GM12892 (cell line): ENCODE measurements at regions not wholly inside any gene's neighbourhood (a gene's known extent, or its start where the extent isn't known, plus 50 kb on each side); places are given as distances from the start of the nearest gene placed in this dataset.
"Not testable (repeated sequence)": the region's sequence is repeated elsewhere in the genome, so short reads cannot be mapped to it uniquely, and the experiment has no call there.

ENCODE experiments used
- DNase-seq: peaks from one replicate; pipeline ENCODE4 v3.0.0; 2011; ENCODE audit not compliant: insufficient read length
- FAIRE-seq: peaks from 2 replicates; lab custom pipeline; 2011; peaks lifted over from hg19 to GRCh38; lab: Jason Lieb, UNC
- POLR2A ChIP-seq: IDR thresholded peaks from 2 replicates; pipeline ENCODE4 v1.6.1; 2011; ENCODE audit warnings: low read depth, low read length, control low read depth
- POLR2AphosphoS5 ChIP-seq: IDR thresholded peaks from 2 replicates; pipeline ENCODE4 v1.6.1; 2011; ENCODE audit warnings: low read depth, low read length, control low read depth
- TAF1 ChIP-seq: IDR thresholded peaks from 2 replicates; pipeline ENCODE4 v1.6.1; 2011; ENCODE audit warnings: low read depth, mild to moderate bottlenecking, control low read depth, low read length, borderline replicate concordance

DNA sequence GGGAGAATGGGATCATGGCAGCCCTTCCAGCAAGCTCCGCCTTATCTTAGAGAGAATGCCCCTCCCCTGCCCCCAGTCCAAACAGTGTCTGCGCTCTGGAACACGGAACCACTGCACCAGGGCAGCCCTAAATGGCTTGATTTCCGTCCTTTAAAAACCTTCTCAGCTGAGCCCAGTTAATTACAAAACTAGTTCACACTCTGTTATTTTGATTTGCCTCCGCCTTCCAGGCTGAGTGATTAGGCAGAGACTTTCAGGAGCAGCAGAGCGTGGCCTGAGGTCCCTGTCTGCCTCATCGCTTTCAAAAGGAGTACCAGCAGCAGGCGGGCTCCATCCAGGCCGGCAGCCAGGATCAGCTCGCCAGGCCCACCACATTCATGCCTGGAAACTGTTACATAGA is 313.0 kb downstream of the BRD1 start:
- FAIRE-seq (no peak), DNase-seq (no peak)
- TF ChIP-seq POLR2A (no peak), POLR2AphosphoS5 (no peak), TAF1 (no peak)

DNA sequence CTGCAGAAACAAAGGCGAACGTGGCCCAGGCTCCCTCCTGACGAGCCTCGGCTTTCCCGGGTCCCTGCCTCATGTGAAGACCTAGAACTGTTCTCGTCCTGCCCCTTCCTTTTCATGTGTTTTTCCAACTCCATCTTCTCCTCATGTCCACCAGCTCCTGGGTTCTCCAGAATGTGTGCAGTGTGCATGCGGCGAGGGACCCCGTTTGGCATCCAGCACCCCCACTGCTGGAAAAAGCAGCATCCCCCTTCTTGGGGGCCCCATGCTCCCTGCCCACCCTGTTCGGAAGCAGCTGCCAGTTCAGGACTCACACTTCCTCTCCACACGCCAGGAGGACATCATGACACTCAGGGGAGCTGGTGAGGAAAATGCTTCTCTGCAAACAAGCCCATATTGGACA is 313.5 kb downstream of the BRD1 start:
- DNase-seq (no peak), FAIRE-seq (no peak)
- TF ChIP-seq POLR2AphosphoS5 (no peak), TAF1 (no peak), POLR2A (no peak)

DNA sequence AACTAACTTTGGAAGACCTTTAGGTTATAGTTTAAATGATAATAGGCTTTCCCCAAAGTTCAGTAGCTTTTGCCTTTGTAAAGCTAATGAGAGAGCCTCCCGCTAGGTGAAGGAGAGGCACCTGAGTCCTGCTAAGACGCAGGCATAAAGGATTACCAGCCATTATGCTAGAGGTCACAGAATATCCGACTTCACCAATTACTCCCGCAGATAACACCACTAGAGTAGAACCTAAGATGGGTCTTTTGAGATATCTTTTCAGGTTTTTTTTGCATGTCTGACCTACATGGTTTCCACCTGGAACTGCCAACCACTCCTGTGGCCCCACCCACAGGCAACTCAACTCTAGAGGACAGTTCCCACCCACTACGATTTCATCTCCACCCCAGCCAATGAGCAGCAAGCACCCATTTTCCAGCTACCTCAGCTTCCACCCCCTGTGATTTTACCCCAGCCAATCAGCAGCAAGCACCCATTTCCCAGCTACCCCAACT is 314.3 kb downstream of the BRD1 start:
- FAIRE-seq (no peak), DNase-seq (no peak)
- TF ChIP-seq TAF1, result no peak
- TF ChIP-seq POLR2A, result no peak
- no peak for TF ChIP-seq POLR2AphosphoS5

DNA sequence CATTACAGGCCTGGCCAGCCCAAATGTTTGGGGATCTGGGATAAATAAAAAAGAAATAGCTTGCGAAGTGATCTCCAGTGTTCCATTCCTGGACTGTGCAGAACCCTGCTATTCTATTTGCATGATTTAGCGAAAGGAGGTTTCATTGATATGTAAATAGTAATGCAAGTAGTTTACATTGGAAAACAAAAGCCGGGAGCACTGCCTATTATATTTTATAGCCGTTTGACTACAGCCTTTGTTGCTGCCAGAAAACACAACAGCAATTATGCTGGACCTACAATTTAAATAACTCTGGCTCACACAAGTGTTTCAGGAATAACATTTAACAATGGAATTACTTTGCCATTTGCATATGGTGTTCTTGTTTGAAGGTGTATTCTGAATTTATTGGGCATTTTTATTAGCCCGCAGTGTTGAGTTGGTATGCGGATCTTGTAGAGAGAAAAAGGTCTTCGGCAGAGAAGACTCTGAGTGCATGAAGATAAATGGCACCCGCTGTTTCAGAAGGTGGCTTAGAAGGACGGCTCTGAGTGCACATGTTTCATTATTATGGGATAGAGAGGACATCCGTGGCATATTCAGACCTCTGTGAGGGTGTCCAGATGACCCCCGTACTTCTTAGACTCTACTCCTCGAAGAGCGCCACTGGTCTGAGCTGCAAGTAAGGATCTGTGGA is 315.0 kb downstream of the BRD1 start:
- FAIRE-seq (no peak), DNase-seq (no peak)
- TF ChIP-seq TAF1, result no peak
- no peak for TF ChIP-seq POLR2AphosphoS5
- TF ChIP-seq POLR2A, result no peak

DNA sequence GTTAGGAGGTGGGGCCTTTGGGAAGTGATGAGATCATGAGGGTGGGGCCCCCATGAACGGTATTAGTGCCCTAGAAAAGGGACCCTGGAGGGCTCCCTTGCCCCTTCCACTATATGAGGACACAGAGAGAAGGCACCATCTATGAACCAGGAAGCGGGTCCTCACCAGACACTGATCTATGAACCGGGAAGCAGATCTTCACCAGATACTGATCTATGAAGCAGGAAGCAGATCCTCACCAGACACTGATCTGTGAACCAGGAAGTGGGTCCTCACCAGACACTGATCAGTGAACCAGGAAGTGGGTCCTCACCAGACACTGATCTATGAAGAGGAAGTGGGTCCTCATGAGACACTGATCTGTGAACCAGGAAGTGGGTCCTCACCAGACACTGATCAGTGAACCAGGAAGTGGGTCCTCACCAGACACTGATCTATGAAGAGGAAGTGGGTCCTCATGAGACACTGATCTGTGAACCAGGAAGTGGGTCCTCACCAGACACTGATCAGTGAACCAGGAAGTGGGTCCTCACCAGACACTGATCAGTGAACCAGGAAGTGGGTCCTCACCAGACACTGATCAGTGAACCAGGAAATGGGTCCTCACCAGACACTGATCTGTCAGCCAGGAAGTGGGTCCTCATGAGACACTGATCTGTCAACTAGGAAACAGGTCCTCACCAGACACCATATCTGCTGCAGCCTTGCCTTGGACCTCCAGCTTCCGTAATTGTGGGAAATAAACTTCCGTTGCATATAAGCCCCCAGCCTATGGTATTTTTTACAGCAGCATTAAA is 316.1 kb downstream of the BRD1 start:
- not testable (repeated sequence) for DNase-seq, FAIRE-seq

DNA sequence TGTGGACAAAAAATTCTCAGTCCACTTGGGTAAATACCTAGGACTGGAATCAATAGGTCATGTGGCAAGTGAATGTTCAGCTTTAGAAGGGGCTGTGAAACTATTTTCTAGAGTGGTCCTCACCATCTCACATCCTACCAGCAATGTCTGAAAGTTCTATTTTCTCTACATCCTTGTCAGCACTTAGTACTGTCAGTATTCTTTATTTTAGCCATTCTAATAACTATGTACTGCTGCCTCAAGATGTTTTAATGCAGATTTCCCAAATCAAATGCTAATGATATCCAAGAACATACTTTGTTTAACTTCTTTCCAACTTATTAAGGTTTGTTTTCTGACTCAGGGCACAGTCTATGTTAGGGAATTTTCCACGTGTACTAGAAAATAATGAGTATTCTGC is 317.0 kb downstream of the BRD1 start:
- DNase-seq, result no peak
- TF ChIP-seq POLR2AphosphoS5 (no peak), POLR2A (no peak), TAF1 (no peak)
- no peak for FAIRE-seq

DNA sequence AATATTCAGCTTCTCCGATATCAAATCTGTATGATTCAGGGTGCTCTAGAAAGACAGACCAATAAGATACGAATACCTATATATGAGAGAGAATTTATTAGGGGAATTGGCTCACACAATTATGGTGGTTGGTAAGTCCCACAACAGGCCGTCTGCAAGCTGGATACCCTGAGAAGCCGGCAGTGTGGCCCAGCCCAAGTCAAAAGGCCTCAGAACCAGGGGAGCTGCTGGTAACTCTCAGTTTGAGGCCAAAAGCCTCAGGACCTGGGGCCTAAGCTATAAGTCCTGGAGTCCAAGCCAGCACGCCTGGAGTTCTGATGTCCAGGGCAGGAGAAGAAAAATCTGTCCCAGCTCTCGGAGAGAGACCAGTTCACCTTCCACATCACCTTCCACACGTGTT is 318.7 kb downstream of the BRD1 start:
- DNase-seq (no peak), FAIRE-seq (no peak)
- TF ChIP-seq TAF1 (no peak), POLR2AphosphoS5 (no peak), POLR2A (no peak)

DNA sequence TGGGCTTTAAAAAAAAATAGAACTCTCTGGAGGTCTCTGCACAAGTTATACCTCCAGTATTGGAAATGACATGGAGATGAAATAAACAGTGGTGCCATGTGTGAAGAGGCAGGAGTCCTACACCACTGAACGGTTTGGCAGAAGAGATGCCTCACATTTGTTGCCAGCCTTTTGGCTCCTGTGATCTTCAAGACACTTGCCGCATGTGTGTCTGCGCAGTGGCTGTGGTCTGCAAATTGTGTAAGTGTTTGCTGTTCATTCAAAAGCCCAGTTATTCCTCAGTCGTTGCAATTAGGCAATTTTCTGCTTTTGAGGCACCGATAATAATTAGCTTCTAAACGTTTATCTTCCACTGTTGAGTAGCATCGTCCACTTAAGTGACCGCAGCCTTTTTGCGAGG is 319.1 kb downstream of the BRD1 start:
- FAIRE-seq (no peak), DNase-seq (no peak)

DNA sequence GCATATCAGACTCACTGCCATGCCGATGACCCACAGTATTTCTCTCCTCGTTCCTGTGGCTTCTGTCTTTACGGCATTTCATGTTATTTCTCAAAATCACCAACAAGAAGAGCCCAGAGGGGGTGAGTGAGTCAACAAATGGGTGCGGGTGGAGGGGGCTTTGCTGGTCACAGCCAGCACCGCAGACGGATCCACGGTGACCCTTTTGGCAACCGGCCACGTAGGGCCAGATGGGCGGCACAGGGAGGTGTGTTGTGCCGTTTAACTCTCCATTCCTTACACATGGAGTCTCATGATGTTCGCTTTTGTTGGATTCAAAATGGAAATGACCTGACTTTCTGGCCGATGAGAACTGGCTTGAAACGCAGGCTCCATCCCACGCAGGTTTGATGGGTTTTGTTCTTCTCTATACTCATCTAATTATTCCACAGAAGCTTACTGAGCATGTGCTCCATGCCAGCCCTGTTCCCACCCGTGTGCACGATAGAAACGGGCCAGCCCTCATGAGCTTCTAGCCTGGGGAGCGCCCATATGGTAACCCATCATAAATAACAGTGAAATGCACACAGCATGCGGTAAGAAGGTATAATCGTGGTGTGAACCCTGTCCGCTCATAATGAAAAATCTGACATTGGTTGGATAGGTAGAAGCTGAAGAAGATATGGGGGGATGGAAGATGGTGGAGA is 319.9 kb downstream of the BRD1 start:
- FAIRE-seq, result no peak
- DNase-seq, result no peak
- TF ChIP-seq POLR2A (no peak), POLR2AphosphoS5 (no peak), TAF1 (no peak)

More for the DNA sequence above, 319.1 kb downstream of the BRD1 start:
- no peak for TF ChIP-seq TAF1
- TF ChIP-seq POLR2AphosphoS5, result no peak
- TF ChIP-seq POLR2A, result no peak

DNA sequence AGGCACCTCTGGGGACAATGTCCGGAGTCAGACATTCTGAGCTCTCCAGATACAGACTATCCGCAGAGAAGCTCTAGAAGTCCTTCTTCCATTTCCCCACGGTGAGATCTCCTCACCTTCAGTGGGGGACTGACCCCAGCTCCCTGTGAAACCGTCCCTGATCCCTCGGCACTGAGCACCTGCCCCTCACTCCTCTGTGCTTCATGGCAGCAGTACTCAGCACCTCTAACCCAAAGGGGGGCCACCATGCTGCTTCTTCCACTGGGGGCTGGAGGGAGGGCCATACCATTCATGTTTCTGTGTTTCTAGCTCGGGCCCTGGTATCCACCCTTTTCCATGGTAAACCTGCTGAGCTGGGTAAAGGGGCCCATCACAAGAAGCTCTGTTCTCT is 321.7 kb downstream of the BRD1 start:
- TF ChIP-seq POLR2A (no peak), POLR2AphosphoS5 (no peak), TAF1 (no peak)
- no peak for FAIRE-seq

DNA sequence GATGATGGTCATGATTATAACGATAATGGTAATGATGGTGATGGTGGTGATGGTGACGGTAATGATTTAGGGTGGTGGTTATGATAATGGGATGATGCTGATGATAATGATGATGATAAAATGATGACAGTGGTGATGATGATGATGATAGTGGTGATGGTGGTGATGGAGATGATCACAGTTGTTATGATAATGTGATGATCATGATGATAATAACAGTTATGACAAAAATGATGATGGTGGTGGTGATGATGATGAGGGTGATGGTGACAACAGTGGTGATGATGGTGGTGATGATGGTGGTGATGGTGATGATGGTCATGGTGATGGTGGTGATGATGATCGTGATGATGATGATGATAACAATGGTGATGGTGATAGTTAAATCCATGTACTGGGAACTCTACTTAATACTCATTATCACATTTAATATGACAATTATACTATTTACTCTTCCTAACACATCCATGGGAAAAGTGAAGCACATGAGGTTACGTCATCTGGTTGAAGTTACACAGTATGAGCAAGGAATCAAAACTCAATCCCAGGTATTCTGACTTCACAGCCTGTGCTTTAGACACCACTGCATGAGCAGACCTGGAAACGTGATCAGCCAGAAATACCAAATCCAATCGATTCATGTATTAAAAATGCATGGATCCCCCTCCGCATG is 322.2 kb downstream of the BRD1 start:
- FAIRE-seq, result no peak
- no peak for TF ChIP-seq POLR2A
- no peak for TF ChIP-seq POLR2AphosphoS5
- no peak for TF ChIP-seq TAF1
- no peak for DNase-seq

More for the DNA sequence above, 321.7 kb downstream of the BRD1 start:
- DNase-seq, result no peak
